Keratinocyte (primary cell): ENCODE measurements at regions not wholly inside any gene's neighbourhood (a gene's known extent, or its start where the extent isn't known, plus 50 kb on each side); places are given as distances from the start of the nearest gene placed in this dataset.

Experiments used
- CTCF ChIP-seq, 3 experiments: IDR thresholded peaks in 1 of 3; conservative IDR thresholded peaks in 1 of 3; optimal IDR thresholded peaks in 1 of 3; 2 replicates in 2 of 3; 3 replicates in 1 of 3; pipeline versions ENCODE3 to v1.5.1; 2011; ENCODE audit warnings: low read length in 3 of 3, mild to moderate bottlenecking in 3 of 3, moderate library complexity in 2 of 3, control low read depth in 1 of 3, inconsistent platforms in 1 of 3; ENCODE audit not compliant: insufficient read depth in 2 of 3; ENCODE audit errors: extremely low read depth in 1 of 3
- EZH2 ChIP-seq: IDR thresholded peaks from one replicate; pipeline ENCODE4 v1.6.1; 2012; ENCODE audit warnings: inconsistent platforms, mild to moderate bottlenecking, low read length, moderate library complexity

DNA sequence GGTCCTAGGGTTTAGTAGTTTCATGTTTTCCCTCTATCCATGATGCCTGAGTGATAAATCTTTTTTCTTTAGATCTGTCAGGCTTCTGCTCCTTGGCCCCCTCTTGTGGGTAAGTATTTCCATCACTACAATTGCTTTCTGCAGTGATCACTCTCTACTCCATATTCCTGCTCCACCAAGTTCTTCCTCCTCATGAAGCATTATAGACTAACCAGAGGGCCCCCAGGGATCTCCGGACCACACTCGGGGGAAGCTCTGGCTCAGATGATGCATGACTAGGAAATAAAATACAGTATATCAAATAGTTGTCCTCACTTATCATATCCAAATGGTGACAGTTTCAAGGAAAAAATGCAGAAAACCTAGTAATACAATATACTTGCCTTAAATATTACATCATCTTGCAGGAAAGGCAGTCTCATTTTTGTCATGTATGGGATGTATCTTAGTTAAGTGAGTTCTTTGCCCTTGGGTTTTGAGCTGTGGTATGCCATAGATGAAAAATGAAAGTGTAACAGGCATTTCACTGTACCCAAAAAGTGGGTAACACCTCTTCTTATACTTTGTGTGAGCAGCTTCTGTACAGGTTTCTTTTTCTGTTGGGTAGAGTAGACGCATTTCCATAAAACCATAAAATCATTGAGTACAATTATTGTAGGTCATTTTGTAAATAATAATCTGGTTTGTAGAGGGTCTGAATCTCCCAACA lies 200.9 kb upstream of the EYA4 start:
- TF ChIP-seq CTCF (optimal IDR thresholded peaks at IDR 0.05 in 1 of 3, IDR thresholded peaks at IDR 0.05 in 1 of 3, conservative IDR thresholded peaks at IDR 0.05 in 1 of 3; ENCODE audit: extremely low read depth in 1 of 3, insufficient read depth in 2 of 3, low read length in 3 of 3) (peak in 2 of 3 experiments; percentile 23 to 44), EZH2 (no peak)
